ENCODE measurements at regions not wholly inside any gene's neighbourhood (a gene's known extent, or its start where the extent isn't known, plus 50 kb on each side); places are given as distances from the start of the nearest gene placed in this dataset.

DNA sequence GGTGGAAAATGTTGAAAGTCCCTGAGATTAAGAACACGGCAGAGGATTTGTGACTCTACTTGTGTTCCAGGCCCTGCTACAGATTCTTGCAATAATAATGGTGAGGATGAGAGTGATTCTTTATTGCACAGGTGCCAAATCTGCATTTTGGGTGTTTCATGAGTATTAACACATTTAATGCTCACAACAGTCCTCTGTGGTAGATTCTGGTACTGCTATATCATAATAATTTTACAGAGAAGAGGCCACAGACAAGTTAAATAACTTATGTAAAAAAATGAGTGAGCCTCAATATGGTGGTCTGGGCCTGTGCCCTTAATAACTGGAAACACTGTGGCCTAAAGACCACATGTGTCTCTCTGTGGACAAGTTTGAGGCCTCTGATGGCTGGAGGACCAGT lies 124.3 kb downstream of the C4orf33 start:
- no peak overlapping the region for H3K9ac ChIP-seq (ENCODE audit: low read depth in 1 of 2, low read length in 2 of 2)
- H3K27me3 ChIP-seq (ENCODE audit: control insufficient read depth in 1 of 2, insufficient read depth in 2 of 2, low read length in 2 of 2), result no peaks in the 10 kb centered on the region
- H3K27ac ChIP-seq (ENCODE audit: low read depth, low read length), result no peak overlapping the region
- no peaks in the 10 kb centered on the region for H3K4me1 ChIP-seq (ENCODE audit: control insufficient read depth in 1 of 2, insufficient read depth in 2 of 2, low read length in 2 of 2)
- no peaks in the 10 kb centered on the region for H3K36me3 ChIP-seq (ENCODE audit: control insufficient read depth in 1 of 2, insufficient read depth in 2 of 2, low read length in 2 of 2)
- no peak overlapping the region for H3K4me3 ChIP-seq (ENCODE audit: low read depth in 1 of 2, low read length in 2 of 2)
- H3K9me3 ChIP-seq (ENCODE audit: control insufficient read depth in 1 of 2, low read length in 2 of 2), result no peaks in the 10 kb centered on the region

GRCh38 chr4:129223945-129224344 lies 128.0 kb downstream of the C4orf33 start:
- Histone ChIP-seq H3K9me3 (ENCODE audit: control insufficient read depth in 1 of 2, low read length in 2 of 2) (no peaks in the 10 kb centered on the region), H3K27me3 (ENCODE audit: control insufficient read depth in 1 of 2, insufficient read depth in 2 of 2, low read length in 2 of 2) (no peaks in the 10 kb centered on the region), H3K4me1 (ENCODE audit: control insufficient read depth in 1 of 2, insufficient read depth in 2 of 2, low read length in 2 of 2) (no peaks in the 10 kb centered on the region), H3K4me3 (ENCODE audit: low read depth in 1 of 2, low read length in 2 of 2) (no peak overlapping the region), H3K36me3 (ENCODE audit: control insufficient read depth in 1 of 2, insufficient read depth in 2 of 2, low read length in 2 of 2) (no peaks in the 10 kb centered on the region), H3K9ac (ENCODE audit: low read depth in 1 of 2, low read length in 2 of 2) (no peak overlapping the region), H3K27ac (ENCODE audit: low read depth, low read length) (no peak overlapping the region)

GRCh38 chr4:129230846-129231245 lies 134.9 kb downstream of the C4orf33 start:
- no peak overlapping the region for H3K27ac ChIP-seq (ENCODE audit: low read depth, low read length)

GRCh38 chr4:129231945-129232588 lies 136.1 kb downstream of the C4orf33 start:
- no peaks in the 10 kb centered on the region for H3K4me1 ChIP-seq (ENCODE audit: control insufficient read depth in 1 of 2, insufficient read depth in 2 of 2, low read length in 2 of 2)
- H3K27ac ChIP-seq (ENCODE audit: low read depth, low read length), result no peak overlapping the region

More at GRCh38 chr4:129230846-129231245, 134.9 kb downstream of the C4orf33 start:
- Histone ChIP-seq H3K9me3 (ENCODE audit: control insufficient read depth in 1 of 2, low read length in 2 of 2) (no peaks in the 10 kb centered on the region), H3K4me3 (ENCODE audit: low read depth in 1 of 2, low read length in 2 of 2) (no peak overlapping the region), H3K36me3 (ENCODE audit: control insufficient read depth in 1 of 2, insufficient read depth in 2 of 2, low read length in 2 of 2) (no peaks in the 10 kb centered on the region), H3K9ac (ENCODE audit: low read depth in 1 of 2, low read length in 2 of 2) (no peak overlapping the region), H3K27me3 (ENCODE audit: control insufficient read depth in 1 of 2, insufficient read depth in 2 of 2, low read length in 2 of 2) (no peaks in the 10 kb centered on the region), H3K4me1 (ENCODE audit: control insufficient read depth in 1 of 2, insufficient read depth in 2 of 2, low read length in 2 of 2) (no peaks in the 10 kb centered on the region)

DNA sequence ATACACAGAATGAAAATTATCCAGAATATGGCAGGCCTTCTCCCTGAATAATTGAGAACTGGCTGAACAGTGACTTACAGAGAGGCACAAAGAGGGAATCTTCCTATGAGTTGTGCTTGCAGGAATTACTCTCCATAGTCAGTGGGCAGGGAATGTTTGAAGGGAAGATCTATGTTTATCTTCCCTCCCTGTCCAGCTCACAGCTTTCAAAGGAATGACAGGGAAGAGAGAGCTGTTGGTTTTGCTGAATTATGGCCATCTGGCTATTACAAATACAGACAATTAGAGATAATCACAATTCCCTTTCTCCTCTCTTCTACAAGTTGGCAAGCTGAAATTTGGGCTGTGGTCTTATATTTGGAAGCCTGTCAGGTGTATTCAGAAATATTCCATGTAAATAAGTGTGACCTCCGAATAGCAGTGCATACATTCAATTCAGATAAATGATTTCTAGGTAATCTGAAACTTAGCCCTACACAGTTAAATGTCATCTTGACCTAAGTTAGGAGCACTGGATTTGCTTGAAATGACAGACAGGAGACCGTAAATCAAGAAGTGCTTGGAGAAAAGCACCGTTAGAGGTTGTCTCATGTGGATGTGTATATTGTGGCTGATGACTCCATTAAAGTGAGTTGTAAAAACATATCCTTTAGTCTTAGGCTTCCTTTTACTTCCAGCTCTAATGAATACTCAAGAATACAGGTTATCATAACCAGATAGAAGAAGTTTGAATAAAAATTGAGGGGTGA lies 136.8 kb downstream of the C4orf33 start:
- H3K4me3 ChIP-seq (ENCODE audit: low read depth in 1 of 2, low read length in 2 of 2), result no peak overlapping the region
- no peaks in the 10 kb centered on the region for H3K36me3 ChIP-seq (ENCODE audit: control insufficient read depth in 1 of 2, insufficient read depth in 2 of 2, low read length in 2 of 2)
- H3K9ac ChIP-seq (ENCODE audit: low read depth in 1 of 2, low read length in 2 of 2), result no peak overlapping the region
- no peaks in the 10 kb centered on the region for H3K4me1 ChIP-seq (ENCODE audit: control insufficient read depth in 1 of 2, insufficient read depth in 2 of 2, low read length in 2 of 2)
- no peaks in the 10 kb centered on the region for H3K27me3 ChIP-seq (ENCODE audit: control insufficient read depth in 1 of 2, insufficient read depth in 2 of 2, low read length in 2 of 2)
- no peak overlapping the region for H3K27ac ChIP-seq (ENCODE audit: low read depth, low read length)
- H3K9me3 ChIP-seq (ENCODE audit: control insufficient read depth in 1 of 2, low read length in 2 of 2), result no peaks in the 10 kb centered on the region

More at GRCh38 chr4:129231945-129232588, 136.1 kb downstream of the C4orf33 start:
- H3K4me3 ChIP-seq (ENCODE audit: low read depth in 1 of 2, low read length in 2 of 2), result no peak overlapping the region
- H3K9ac ChIP-seq (ENCODE audit: low read depth in 1 of 2, low read length in 2 of 2), result no peak overlapping the region
- H3K36me3 ChIP-seq (ENCODE audit: control insufficient read depth in 1 of 2, insufficient read depth in 2 of 2, low read length in 2 of 2), result no peaks in the 10 kb centered on the region
- H3K27me3 ChIP-seq (ENCODE audit: control insufficient read depth in 1 of 2, insufficient read depth in 2 of 2, low read length in 2 of 2), result no peaks in the 10 kb centered on the region
- H3K9me3 ChIP-seq (ENCODE audit: control insufficient read depth in 1 of 2, low read length in 2 of 2), result no peaks in the 10 kb centered on the region

DNA sequence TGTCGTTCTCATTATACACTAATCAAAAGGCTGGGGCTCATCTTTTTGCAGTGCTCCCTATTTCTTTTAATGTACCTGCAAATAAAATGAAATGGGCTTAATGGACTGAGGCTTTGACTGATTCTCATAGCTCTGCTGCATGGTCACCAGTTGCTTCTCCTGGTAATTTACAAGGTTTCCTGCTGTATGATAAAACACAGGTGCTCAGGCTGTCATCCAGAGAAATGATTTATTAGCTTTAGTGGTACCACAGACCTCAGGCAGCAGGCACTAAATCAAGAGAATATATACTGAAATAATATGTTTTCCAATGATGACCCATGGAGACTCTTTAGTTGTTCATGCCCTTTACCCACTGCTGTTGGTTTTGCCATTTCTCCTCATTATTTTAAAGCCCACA lies 137.7 kb downstream of the C4orf33 start:
- H3K4me1 ChIP-seq (ENCODE audit: control insufficient read depth in 1 of 2, insufficient read depth in 2 of 2, low read length in 2 of 2), result no peaks in the 10 kb centered on the region
- no peaks in the 10 kb centered on the region for H3K27me3 ChIP-seq (ENCODE audit: control insufficient read depth in 1 of 2, insufficient read depth in 2 of 2, low read length in 2 of 2)
- H3K36me3 ChIP-seq (ENCODE audit: control insufficient read depth in 1 of 2, insufficient read depth in 2 of 2, low read length in 2 of 2), result no peaks in the 10 kb centered on the region
- no peak overlapping the region for H3K27ac ChIP-seq (ENCODE audit: low read depth, low read length)
- no peak overlapping the region for H3K9ac ChIP-seq (ENCODE audit: low read depth in 1 of 2, low read length in 2 of 2)
- no peak overlapping the region for H3K4me3 ChIP-seq (ENCODE audit: low read depth in 1 of 2, low read length in 2 of 2)
- no peaks in the 10 kb centered on the region for H3K9me3 ChIP-seq (ENCODE audit: control insufficient read depth in 1 of 2, low read length in 2 of 2)

DNA sequence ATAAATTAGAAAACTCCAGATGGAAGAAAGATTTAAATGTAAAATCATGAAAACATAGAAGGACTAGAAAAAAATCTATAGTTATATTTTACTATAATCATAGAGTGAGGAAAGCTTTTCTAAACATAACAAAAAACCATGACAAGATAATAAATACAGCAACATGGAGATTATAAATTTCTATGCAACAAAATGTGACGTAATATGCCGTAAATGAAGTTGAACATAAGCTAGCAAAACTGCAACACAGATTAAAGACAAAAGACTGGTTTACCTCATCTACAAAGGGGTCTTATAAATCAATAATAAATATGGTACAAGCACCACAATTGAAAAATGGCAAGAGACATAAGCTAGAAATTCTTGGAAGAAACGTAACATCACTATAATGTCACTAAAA lies 140.4 kb downstream of the C4orf33 start:
- Histone ChIP-seq H3K27ac (ENCODE audit: low read depth, low read length) (no peak overlapping the region), H3K9ac (ENCODE audit: low read depth in 1 of 2, low read length in 2 of 2) (no peak overlapping the region), H3K36me3 (ENCODE audit: control insufficient read depth in 1 of 2, insufficient read depth in 2 of 2, low read length in 2 of 2) (no peaks in the 10 kb centered on the region), H3K4me1 (ENCODE audit: control insufficient read depth in 1 of 2, insufficient read depth in 2 of 2, low read length in 2 of 2) (no peaks in the 10 kb centered on the region), H3K4me3 (ENCODE audit: low read depth in 1 of 2, low read length in 2 of 2) (no peak overlapping the region), H3K9me3 (ENCODE audit: control insufficient read depth in 1 of 2, low read length in 2 of 2) (no peaks in the 10 kb centered on the region), H3K27me3 (ENCODE audit: control insufficient read depth in 1 of 2, insufficient read depth in 2 of 2, low read length in 2 of 2) (no peaks in the 10 kb centered on the region)

GRCh38 chr4:129239088-129239487 lies 143.1 kb downstream of the C4orf33 start:
- Histone ChIP-seq H3K9me3 (ENCODE audit: control insufficient read depth in 1 of 2, low read length in 2 of 2) (no peaks in the 10 kb centered on the region), H3K4me1 (ENCODE audit: control insufficient read depth in 1 of 2, insufficient read depth in 2 of 2, low read length in 2 of 2) (no peaks in the 10 kb centered on the region), H3K27me3 (ENCODE audit: control insufficient read depth in 1 of 2, insufficient read depth in 2 of 2, low read length in 2 of 2) (no peaks in the 10 kb centered on the region), H3K27ac (ENCODE audit: low read depth, low read length) (no peak overlapping the region), H3K4me3 (ENCODE audit: low read depth in 1 of 2, low read length in 2 of 2) (no peak overlapping the region), H3K9ac (ENCODE audit: low read depth in 1 of 2, low read length in 2 of 2) (no peak overlapping the region), H3K36me3 (ENCODE audit: control insufficient read depth in 1 of 2, insufficient read depth in 2 of 2, low read length in 2 of 2) (no peaks in the 10 kb centered on the region)

DNA sequence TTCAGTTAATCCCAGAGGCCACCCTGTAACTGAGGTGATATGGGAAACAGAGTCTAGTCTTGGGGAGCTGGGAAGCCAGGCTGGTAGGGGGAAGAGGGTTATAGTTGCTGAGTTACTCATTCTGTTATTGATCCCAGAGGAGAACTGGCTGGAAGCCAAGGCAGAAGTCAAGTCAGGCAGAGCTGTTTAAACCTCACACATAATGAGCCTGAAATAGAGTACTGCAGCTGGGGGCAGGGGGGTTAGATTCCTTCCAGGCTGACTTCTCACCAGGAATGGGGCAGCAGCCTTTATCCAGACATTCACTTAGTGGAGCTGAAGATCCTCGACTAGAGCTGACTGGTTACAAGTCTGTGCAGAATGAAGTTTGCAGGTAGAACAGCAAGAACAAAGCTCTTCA lies 144.9 kb downstream of the C4orf33 start:
- H3K36me3 ChIP-seq (ENCODE audit: control insufficient read depth in 1 of 2, insufficient read depth in 2 of 2, low read length in 2 of 2), result no peaks in the 10 kb centered on the region
- H3K4me3 ChIP-seq (ENCODE audit: low read depth in 1 of 2, low read length in 2 of 2), result no peak overlapping the region
- H3K9me3 ChIP-seq (ENCODE audit: control insufficient read depth in 1 of 2, low read length in 2 of 2), result no peaks in the 10 kb centered on the region
- no peaks in the 10 kb centered on the region for H3K27me3 ChIP-seq (ENCODE audit: control insufficient read depth in 1 of 2, insufficient read depth in 2 of 2, low read length in 2 of 2)
- H3K27ac ChIP-seq (ENCODE audit: low read depth, low read length), result no peak overlapping the region
- no peaks in the 10 kb centered on the region for H3K4me1 ChIP-seq (ENCODE audit: control insufficient read depth in 1 of 2, insufficient read depth in 2 of 2, low read length in 2 of 2)
- H3K9ac ChIP-seq (ENCODE audit: low read depth in 1 of 2, low read length in 2 of 2), result no peak overlapping the region

GRCh38 chr4:129246145-129246544 lies 150.2 kb downstream of the C4orf33 start:
- H3K27ac ChIP-seq (ENCODE audit: low read depth, low read length), result no peak overlapping the region
- H3K4me3 ChIP-seq (ENCODE audit: low read depth in 1 of 2, low read length in 2 of 2), result no peak overlapping the region
- H3K9me3 ChIP-seq (ENCODE audit: control insufficient read depth in 1 of 2, low read length in 2 of 2), result no peaks in the 10 kb centered on the region
- no peak overlapping the region for H3K9ac ChIP-seq (ENCODE audit: low read depth in 1 of 2, low read length in 2 of 2)
- H3K4me1 ChIP-seq (ENCODE audit: control insufficient read depth in 1 of 2, insufficient read depth in 2 of 2, low read length in 2 of 2), result no peaks in the 10 kb centered on the region
- H3K27me3 ChIP-seq (ENCODE audit: control insufficient read depth in 1 of 2, insufficient read depth in 2 of 2, low read length in 2 of 2), result no peaks in the 10 kb centered on the region
- no peaks in the 10 kb centered on the region for H3K36me3 ChIP-seq (ENCODE audit: control insufficient read depth in 1 of 2, insufficient read depth in 2 of 2, low read length in 2 of 2)
